Uterus (tissue), 2 donors: ENCODE measurements at regions not wholly inside any gene's neighbourhood (a gene's known extent, or its start where the extent isn't known, plus 50 kb on each side); places are given as distances from the start of the nearest gene placed in this dataset.

Experiments used
- POLR2A ChIP-seq, 2 donors: fragments of 450-650 bp; IDR thresholded peaks; one replicate each; pipeline ENCODE4 v1.6.1; 2016; ENCODE audit warnings: antibody characterized with exemption in 2 of 2, mild to moderate bottlenecking in 1 of 2, moderate library complexity in 1 of 2
- TF ChIP-seq, protein P1 (sequence below), 4 experiments: fragments of 200-600 bp in 2 of 4; fragments of 450-650 bp in 2 of 4; sonication (generic) in 2 of 4; IDR thresholded peaks; one replicate each; pipeline ENCODE4 v1.5.1; 2016 to 2019; ENCODE audit warnings: antibody characterized with exemption in 4 of 4, mild to moderate bottlenecking in 2 of 4, moderate library complexity in 1 of 4

DNA sequence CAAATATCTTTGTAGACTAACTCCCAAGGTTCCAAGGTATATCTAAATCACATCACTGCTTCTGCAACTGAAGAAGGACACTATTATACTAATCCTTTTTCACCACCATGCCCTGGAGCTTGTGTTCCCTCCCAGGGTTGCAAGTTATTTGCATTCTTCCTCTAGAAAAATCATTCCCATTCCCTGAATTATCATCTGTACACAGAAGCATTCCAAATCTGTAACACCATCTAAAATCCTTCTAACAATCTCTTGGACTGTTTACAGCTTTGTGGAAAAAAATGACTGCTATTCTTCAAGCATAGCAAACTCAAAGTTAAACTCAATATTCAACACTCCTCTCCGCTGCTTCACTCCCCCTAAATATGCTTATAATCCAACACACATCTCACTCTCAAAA, 1570.8 kb upstream of the ADGRL3 start:
- TF ChIP-seq POLR2A (IDR thresholded peaks at IDR 0.05) = no peak
- TF ChIP-seq, protein P1, sequence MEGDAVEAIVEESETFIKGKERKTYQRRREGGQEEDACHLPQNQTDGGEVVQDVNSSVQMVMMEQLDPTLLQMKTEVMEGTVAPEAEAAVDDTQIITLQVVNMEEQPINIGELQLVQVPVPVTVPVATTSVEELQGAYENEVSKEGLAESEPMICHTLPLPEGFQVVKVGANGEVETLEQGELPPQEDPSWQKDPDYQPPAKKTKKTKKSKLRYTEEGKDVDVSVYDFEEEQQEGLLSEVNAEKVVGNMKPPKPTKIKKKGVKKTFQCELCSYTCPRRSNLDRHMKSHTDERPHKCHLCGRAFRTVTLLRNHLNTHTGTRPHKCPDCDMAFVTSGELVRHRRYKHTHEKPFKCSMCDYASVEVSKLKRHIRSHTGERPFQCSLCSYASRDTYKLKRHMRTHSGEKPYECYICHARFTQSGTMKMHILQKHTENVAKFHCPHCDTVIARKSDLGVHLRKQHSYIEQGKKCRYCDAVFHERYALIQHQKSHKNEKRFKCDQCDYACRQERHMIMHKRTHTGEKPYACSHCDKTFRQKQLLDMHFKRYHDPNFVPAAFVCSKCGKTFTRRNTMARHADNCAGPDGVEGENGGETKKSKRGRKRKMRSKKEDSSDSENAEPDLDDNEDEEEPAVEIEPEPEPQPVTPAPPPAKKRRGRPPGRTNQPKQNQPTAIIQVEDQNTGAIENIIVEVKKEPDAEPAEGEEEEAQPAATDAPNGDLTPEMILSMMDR (IDR thresholded peaks at IDR 0.05) = no peak
